NCI-H748 treated with DMSO at 0.1 percent for 48 hours (cell line): ENCODE measurements at regions not wholly inside any gene's neighbourhood (a gene's known extent, or its start where the extent isn't known, plus 50 kb on each side); places are given as distances from the start of the nearest gene placed in this dataset.

Experiments used
- DNase-seq: peaks from one replicate; lab custom pipeline; 2025; lab: John Stamatoyannopoulos, UW

DNA sequence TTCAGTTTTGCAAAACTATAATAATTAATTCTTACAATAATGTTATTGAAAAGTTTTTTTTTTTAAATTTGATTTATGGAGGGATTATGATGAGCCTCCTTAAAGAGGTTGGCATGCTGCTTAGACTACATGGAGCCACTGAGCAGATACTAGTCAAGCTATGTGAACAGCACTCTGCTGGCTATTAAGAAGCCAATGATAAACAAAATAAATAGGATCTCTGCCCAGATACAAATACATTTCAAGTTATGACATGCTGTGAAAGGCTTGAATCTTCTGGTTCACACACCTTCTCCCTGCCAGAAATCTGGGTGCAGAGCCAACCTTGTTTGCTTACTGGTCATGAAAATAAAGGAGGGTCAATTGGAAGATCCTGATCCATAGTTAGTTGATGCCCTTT is 107.4 kb upstream of the NAV3 start:
- DNase-seq, result no peak

DNA sequence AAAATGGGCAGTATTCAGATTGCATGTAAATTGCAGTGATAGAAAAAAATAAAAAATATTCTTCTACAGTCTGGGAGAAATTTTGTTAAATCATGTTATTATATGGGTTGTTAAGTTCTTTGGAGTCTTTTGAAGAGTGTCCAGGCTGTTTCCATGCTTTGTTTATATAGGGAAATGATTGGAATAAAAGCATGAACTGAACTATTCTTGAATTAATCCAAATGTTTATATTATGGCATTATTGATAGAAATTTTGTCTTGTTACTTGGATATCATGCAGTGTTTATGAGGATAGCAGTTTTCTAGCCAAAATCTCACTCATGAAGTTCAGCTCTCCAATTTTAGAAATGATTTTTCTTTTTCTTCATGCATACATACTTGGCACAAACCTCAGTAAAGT is 108.2 kb upstream of the NAV3 start:
- no peak for DNase-seq

DNA sequence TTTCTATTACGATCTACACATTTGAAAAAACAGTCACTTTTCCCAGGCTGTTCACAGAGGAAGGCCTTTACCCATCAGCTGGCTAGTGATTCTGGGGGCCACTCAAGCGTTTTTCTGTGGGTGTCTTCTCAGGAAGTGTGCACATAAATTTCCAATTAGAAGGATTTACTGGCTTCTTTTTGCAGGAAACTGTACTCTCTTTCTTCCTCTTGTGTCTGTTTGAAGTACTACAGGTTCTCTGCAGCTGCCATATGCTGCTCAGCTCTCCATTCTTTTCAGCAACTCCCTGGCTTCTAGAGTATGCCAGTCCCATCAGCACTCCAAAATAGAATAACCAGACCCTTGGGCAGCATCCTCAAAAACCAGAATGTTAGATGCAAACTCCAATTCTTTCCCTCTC is 110.4 kb upstream of the NAV3 start:
- no peak for DNase-seq

DNA sequence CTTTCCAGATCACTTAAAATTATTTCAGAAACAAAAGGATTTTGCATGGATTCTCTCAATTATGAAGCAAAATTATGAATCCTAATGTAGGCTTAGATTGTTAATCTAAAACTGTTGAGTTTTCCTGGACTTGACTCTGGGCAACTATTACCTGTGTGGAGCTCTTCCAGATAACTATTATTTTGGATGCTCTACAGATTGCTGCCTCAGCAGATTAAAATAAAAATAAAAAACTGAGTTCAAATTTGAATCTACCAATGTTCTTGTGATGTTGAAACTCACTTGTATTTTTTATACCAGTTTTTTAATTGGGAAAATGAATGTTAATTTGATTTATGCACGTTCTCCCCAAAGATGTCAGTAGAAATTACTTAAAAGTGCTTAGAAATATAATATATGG is 120.5 kb upstream of the NAV3 start:
- DNase-seq, result no peak

DNA sequence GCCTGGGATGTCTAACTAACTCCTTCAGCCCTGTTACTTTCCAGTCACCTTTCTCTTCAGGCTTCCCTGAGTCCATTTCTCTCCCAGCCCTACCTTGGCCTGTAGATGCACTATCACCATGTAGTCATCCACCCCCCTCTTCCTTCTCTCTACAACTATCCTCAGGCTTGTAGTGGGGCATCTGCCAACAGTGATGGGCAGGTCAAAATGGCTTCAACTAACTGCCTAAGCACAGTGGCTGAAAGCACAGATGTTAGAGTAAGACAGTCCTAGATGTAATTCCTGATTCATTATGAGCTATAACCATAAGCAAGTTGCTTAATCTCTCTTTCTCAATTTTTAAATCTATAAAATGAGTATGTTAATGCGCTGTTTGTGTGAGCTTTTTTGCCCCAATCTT is 133.6 kb upstream of the NAV3 start:
- no peak for DNase-seq

DNA sequence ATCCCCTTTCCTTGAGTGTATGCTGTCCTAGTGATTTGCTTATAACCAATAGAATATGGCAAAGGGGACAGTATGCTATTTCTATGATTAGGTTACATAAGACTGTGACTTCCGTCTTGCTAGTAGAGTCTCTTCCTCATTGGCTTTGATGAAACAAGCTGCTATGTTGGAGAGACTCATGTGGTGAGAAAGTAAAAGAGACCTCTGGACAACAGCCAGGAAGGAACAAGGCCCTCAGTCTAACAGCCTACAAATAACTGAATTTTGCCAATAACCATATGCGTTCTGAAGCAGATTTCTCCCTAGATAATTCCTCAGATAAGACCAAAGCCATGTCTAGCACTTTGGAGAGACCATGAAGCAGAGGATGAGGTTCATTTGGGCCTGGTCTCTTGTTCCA is 134.5 kb upstream of the NAV3 start:
- DNase-seq, result no peak

DNA sequence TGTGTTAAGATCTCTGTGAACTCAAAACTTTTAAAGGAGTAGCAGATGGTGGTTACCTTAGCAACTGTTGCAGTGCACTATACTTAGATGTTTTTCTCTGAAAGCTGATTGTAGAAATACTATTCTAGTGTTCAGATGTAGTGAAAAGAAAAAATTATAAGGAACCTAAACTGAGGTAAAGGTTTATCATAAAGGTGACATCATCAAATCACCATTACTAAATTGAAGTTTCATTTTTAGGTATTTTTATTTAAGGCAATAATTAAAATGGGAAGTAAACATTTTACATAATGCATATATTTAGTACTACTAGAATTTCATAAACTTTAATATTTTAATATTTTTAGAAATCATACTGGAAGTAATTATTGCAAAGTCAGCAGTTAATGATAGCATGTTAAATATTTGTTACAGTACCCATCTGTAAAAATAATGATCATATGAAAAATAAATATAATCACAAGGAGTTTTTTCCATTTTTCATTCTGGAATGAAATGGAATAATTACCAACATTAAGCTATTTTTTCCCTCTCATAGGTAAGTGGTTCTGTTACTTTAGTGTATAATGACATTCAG is 141.1 kb upstream of the NAV3 start:
- no peak for DNase-seq

DNA sequence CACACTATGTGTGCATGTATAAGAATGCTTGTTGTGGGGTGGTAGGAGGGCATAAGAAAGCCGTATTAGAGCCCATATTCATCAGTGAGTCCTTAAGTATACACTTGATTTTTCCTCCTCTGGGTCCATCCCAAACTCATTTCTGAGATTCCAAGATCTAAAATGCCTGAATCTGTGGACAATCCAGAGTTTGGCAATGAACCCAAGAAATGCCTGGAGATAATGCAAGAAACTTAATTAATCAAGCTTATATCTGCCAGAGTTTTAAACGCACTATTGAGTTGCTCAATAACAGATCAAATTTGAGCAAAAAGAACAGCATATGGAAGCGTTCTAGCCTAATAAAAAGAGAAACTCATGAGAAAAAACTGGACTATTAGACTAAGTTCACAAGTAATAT is 143.4 kb upstream of the NAV3 start:
- no peak for DNase-seq

DNA sequence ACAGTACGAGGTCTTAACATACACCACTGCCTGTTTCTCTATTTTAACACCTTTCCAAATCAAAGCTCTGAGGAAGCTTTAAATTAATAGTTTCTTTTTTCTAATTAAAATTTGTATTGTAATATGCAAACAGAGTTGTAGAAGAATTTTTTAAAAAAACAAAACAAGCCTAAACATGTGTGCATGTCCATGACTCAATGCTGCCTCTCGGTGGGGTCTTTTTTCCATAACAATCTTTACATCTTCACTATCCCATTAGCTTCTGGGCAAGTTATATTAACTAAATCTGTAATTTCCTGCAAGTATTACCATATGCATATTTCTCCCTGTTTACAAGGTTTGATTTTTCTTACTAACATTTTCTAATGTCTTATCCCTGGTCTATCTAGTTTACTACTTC is 143.9 kb upstream of the NAV3 start:
- DNase-seq, result no peak

DNA sequence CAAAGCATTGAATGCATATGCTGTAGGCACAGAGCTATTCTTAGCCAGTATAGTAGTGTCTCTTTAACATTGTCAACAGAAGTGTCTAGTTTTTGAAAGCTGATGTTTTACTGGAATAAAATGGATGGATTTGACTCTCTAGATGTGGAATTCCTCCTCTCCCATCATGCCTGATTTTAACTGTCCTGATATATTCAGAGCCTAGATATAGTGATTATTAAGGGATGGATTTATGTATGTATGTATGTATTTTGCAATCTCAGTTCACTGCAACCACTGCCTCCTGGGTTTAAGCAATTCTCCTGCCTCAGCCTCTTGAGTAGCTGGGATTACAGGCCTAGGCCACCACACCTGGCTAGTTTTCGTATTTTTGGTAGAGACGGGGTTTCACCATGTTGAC is 144.8 kb upstream of the NAV3 start:
- DNase-seq, result no peak

DNA sequence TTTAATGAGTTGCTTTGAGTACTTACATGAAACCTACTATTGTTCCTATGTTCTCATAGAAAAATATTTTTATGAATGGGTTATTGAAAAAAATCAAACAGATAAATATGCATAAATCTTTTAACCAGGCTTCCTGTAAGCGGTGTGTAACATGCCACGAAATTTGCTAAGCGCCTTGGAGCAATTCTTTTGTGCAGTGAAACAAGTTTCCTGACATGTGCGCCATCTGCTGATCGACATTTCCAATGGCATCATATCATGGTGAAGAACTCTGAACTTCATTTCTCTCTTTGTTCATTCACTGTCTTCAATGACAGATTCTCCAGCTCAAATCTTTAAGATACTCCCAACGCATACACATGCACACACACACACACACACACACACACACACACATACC is 145.6 kb upstream of the NAV3 start:
- DNase-seq, result peak; percentile 70

DNA sequence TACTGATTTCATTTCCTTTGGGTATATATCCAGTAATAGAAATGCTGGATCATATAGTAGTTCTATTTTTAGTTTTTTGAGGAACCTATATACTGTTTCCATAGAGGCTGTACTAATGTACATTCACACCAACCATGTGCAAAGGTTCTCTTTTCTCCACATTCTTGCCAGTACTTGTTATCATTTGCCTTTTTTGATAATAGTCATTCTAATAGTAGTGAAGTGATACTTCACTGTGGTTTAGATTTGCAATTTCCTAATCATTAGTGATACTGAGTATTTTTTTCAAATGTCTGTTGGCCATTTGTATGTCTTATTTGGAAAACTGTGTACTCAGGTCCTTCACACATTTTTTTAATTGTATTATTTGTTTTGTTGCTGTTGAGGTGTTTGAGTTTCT is 148.2 kb upstream of the NAV3 start:
- DNase-seq, result no peak

DNA sequence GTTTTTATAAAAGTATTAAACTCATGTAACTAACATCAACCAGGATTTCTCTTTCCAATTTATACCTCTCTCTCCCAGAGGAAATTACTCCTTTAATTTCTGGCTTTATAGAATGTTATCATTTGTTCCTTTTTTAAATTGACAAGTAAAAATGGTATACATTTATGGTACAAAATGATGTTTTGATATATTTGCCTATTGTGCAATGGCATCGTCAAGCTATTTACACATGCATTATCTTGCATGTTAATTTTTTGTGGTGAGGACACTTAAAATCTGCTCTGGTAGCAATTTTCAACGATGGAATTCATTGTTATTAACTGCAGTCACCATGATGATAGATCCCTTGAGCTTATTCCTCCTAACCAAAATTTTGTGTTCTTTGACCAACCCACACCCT is 149.0 kb upstream of the NAV3 start:
- no peak for DNase-seq

DNA sequence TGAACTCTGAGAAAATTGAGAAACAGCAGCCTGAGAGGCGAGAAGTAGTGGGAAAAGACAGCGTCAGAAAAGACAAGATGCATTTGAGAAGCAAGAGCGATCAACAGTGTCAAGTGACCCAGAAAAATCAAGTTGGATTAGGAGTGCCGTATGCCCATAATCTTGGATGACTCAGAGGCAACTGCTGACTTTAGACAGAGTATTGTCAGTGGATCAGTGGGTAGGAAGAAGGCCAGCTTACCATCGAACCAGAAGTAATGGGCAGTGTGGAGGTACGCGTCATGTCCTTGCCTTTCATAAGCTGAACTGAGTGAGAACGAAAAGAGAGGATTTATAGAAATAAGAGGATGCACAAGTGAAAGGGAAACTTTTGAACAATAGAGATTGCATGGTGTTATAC is 151.0 kb upstream of the NAV3 start:
- DNase-seq, result no peak

DNA sequence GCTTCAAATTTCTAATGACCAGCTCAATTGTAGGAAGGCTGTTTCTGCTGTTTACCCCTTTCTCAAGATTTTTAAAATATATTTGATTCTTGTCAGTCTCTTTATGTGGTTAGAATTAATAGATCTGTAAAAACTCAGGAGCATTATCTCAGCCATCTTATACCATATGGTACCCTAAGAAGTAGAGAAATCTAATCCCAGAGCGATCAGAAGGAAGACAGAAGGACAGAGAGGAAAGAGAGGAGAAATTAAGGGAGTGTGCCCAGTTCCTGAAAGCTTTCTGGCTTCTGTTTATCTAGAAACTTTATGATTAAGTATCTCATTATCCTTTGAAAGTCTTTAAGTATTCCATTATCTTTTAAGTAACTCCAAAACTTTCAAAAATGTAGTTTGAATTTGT is 152.1 kb upstream of the NAV3 start:
- DNase-seq, result no peak

DNA sequence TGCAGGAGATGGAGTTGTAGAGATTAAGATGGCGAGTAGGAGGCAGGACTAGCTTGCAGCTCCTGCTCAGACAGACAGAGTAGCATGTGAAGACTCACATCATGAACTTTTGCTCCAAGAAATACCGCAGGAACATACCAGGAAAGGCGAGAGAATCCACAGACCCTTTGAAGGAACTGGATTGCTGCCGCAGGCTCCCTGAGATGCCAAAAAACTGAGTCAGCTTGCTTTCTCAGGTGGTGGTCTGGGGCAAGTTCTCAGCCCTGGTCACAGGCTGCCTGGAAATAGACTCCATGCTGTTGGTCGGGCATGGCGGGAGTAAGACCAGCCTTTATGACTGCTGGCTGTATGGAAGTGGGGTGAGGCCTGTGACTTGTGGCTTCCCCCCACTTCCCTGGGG is 163.6 kb upstream of the NAV3 start:
- no peak for DNase-seq

DNA sequence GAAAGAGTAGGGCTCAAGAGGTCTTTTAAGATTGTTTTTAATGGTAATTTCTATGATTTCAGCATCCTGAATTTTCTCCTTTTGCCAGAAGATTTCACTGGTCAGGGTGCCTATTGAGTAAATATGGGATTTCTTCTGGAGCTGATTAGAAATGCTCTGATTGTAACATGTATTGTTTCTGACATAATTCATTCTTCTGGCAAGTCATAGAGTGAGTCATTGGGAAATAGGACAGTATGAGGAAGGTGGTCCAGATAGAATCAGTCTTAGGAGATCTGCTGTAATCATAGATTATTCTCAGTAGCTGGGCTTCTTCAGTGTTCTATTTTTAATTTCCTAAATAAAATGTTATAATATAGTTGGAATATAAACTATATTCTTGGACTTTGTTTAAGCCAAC is 182.0 kb upstream of the NAV3 start:
- DNase-seq, result no peak

DNA sequence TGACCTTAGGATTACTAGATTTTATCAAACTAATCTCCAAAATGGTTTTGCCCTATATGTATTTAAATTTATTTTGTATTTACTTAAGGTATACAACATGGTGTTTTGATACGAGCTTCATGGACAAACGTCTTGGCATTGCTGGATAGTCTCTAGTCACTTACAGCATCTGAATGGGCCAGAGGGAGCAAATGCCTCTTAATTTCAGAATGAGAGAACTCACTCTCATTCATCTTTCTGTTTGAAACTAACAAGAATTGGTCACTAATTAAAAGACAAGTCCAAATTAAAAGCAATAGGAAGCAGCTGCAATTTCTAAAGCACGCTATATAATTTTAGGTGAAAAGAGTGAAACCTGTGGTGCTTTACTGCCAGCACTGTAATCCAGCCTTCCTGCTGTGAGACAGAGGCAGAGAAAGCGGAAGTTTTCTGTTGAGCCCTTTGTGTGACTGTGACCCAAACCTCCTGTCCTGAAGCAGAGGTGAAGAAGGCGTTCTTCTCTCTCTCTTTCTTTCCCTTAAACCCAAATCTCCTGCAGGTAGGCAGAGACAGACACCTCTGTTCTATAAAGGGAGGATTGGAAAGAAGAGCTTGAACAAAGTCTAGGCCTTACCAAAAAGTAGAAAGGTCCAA is 184.6 kb upstream of the NAV3 start:
- no peak for DNase-seq

DNA sequence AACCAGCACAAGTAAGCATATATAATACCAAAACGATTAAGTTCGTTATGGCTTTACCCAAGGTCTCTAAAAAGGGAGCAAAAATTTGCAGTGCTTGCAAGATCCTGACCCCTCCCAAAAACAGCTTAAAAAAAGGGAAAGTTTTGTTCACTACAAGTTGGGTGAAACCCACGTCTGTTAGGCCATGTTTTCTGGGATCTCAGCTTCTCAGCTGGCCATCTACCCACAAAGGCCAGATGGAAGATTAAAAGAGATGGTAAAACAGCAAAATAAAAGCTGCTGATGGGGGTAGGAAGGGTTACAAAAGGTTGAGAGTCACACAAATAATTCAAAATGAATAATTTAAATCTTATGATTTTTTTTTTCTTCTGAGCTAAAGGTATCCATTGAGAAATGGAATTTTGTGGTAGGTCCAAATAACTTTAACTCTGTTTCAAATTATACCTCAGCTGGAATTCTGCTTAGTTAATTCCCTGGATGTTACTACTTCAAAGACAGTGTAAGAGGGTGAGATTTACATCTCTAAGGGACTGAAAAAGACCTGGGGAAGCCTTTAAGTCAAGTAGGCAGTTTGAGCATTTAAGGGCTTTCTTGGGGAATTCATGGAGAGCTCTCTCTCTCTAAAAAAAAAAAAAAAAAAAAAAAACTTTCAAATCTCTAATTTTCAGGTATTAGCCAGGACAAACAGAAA is 185.6 kb upstream of the NAV3 start:
- no peak for DNase-seq

DNA sequence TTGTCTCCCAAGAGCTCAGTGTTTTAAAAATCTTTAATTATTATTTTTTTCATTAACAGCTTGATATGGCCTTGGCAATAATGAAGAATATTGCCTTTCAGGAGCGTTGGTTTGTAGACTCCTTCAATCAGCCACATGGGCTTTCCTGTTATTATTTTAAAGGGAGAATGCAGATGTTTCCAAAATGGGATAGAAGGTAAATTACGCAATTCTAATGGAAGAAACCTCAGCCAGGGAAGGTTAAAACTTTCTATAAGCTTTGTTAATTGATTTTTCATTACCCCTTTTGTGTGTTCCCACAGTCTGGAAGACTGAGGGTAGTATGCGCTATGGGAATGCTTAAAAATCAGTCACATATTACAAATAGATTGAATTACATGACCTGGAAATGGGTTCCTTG is 188.4 kb upstream of the NAV3 start:
- DNase-seq, result no peak

DNA sequence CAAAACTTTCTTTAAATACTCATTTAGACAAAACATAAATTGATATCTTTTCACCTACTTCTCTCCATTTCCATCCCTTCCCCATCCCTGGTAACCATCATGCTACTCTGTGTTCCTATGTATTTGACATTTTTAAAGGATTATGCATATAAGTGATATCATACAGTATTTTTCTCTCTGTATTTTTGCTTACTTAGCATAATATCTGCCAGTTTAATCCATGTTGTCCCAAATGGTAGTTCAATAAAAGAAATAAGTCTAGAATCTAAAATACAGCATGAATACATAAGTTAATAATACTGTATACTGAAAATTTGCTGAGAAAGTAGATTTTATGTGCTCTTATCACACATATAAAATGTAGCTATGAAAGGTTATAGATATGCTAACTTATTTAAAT is 190.3 kb upstream of the NAV3 start:
- no peak for DNase-seq

DNA sequence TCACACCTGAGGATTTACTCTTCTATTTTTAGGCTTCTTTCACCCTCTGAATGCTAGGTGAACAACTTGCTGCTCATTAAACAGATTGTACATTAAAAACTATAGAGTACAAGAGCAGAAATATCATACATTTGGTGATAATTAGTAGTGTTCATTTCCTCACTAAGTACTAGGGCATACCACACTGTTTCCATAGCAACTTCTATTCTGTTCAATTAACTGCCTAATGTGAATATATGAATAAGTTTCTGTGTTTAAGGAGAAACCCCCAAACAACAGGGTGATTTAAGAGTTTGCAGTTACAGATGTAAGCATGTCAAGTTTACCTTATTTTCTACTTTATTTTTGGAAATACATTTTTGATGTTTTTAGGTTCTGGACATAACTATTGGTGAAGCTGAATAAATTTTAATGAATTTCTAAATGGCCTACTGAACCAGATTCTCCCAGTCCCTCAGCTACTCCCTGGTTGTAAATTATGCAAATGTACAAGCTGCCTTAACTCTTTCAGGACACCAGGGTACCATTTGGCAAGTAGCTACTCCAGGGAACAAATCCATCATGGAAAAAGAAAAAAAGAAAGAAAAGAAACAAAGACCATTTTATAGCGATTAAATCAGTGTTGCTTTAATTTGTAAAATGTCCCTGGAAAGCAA is 199.8 kb upstream of the NAV3 start:
- no peak for DNase-seq

DNA sequence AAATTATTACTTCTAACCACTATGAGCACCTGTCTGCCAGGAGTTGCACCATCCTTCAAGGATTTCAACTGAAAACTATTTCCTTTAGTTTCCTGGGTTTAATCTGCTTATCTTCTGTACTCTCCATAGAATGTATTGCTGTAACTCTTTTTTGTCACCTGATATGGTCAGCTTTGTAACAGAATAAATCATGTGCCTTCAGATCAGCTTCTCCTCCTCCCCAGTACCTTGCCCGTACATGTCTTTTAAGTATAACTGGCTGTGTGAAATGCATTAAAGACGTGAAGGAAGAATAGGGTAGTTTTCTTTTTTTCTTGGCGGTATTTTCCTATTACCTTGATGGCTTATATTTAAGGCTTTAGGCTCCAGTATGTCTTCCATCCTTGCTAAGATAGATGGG is 200.3 kb upstream of the NAV3 start:
- DNase-seq, result no peak

DNA sequence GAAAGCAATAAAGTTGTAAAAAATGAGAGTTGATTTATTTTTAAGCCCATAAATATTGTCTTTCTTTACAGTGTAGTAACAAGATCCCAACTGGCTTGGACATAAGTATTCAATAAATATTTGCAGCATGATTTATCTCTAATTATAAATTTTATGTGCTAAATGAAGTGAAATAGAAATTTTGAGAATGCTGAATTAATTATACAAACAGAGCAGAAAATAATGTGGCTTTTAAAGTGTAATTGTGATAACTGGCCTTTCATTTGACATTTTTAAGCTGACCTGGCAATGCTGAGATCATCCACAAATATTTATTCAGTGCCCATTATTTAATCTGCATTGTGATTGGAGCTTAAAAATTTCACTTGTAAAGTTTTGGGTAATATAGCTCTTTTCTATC is 201.6 kb upstream of the NAV3 start:
- DNase-seq, result no peak
